Left lung (tissue), 4 donors: ENCODE measurements at regions not wholly inside any gene's neighbourhood (a gene's known extent, or its start where the extent isn't known, plus 50 kb on each side); places are given as distances from the start of the nearest gene placed in this dataset.

Experiments
- ATAC-seq: fragments of 200-7000 bp; cut with Tn5 transposase; one replicate; pipeline ENCODE4 v1.9.1; 2020; ENCODE audit warnings: moderate library complexity
- DNase-seq, 4 donors: peaks; one replicate each; pipeline ENCODE4 v3.0.0-alpha.2; 2013 to 2020
- H3K27ac ChIP-seq, 2 donors: fragments of 200-600 bp; sonication (generic) in 1 of 2; one replicate each; pipeline versions ENCODE4 v1.5.0 to v1.8.0; 2020 to 2021
- H3K27me3 ChIP-seq, 2 donors: fragments of 200-600 bp; sonication (generic) in 1 of 2; one replicate each; pipeline versions ENCODE4 v1.5.0 to v1.8.0; 2020 to 2021
- H3K36me3 ChIP-seq, 2 donors: fragments of 200-600 bp; sonication (generic) in 1 of 2; one replicate each; pipeline versions ENCODE4 v1.5.0 to v1.8.0; 2020 to 2021
- H3K4me1 ChIP-seq, 2 donors: fragments of 200-600 bp; one replicate each; pipeline ENCODE4 v1.8.0; 2021
- H3K4me3 ChIP-seq, 2 donors: fragments of 200-600 bp; sonication (generic) in 1 of 2; one replicate each; pipeline versions ENCODE4 v1.5.0 to v1.8.0; 2020 to 2021; ENCODE audit warnings: mild to moderate bottlenecking in 1 of 2
- H3K9me3 ChIP-seq, 2 donors: fragments of 200-600 bp; sonication (generic) in 1 of 2; one replicate each; pipeline versions ENCODE4 v1.5.0 to v1.8.0; 2020 to 2021
- CTCF ChIP-seq, 2 donors: fragments of 200-600 bp; sonication (generic) in 1 of 2; IDR thresholded peaks; one replicate each; pipeline versions ENCODE4 v1.5.0 to v1.8.0; 2021; ENCODE audit warnings: antibody characterized with exemption in 2 of 2
- intact Hi-C, 2 donors: fragments of 100-400 bp; cut with DNase I; formaldehyde crosslinking; loops; one replicate each; pipeline versions ENCODE4 v1.11.2 to v1.14.2; 2022
- donor health status: DM: no; HTN: yes; CAD: no.
- donor health status: DM: no; HTN: no; CAD: no.

GRCh38 chr5:169369130-169369529 lies 68.2 kb upstream of the SLIT3 start:
- DNase-seq, result no peak
- intact Hi-C loops, result no loop called here
- H3K4me3 ChIP-seq, result no peak overlapping the region
- no peak overlapping the region for H3K27ac ChIP-seq
- H3K4me1 ChIP-seq, result no peaks in the 10 kb centered on the region
- H3K9me3 ChIP-seq, result peaks cover 0 to 12% of the 10 kb centered on the region in 2 donors
- no peaks in the 10 kb centered on the region for H3K27me3 ChIP-seq
- no peak for ATAC-seq
- no peak for TF ChIP-seq CTCF (IDR thresholded peaks at IDR 0.05)
- H3K36me3 ChIP-seq, result no peaks in the 10 kb centered on the region

- intact Hi-C loops, result no loop called here
- Histone ChIP-seq H3K27ac (no peak overlapping the region), H3K27me3 (no peaks in the 10 kb centered on the region), H3K4me1 (no peaks in the 10 kb centered on the region), H3K36me3 (no peaks in the 10 kb centered on the region), H3K4me3 (no peak overlapping the region), H3K9me3 (peaks cover 0 to 12% of the 10 kb centered on the region in 2 donors)
- no peak for ATAC-seq
- DNase-seq, result no peak
- TF ChIP-seq CTCF (IDR thresholded peaks at IDR 0.05), result no peak
Observed at GRCh38 chr5:169367861-169368260, 66.9 kb upstream of the SLIT3 start.

GRCh38 chr5:169357291-169357690 lies 56.4 kb upstream of the SLIT3 start:
- Histone ChIP-seq H3K4me3 (no peak overlapping the region), H3K27me3 (no peaks in the 10 kb centered on the region), H3K27ac (no peak overlapping the region), H3K4me1 (no peaks in the 10 kb centered on the region), H3K36me3 (no peaks in the 10 kb centered on the region), H3K9me3 (no peaks in the 10 kb centered on the region)
- ATAC-seq (no peak), DNase-seq (no peak)
- no peak for TF ChIP-seq CTCF (IDR thresholded peaks at IDR 0.05)
- intact Hi-C loops, result no loop called here

- no peak for ATAC-seq
- Histone ChIP-seq H3K9me3 (no peaks in the 10 kb centered on the region), H3K27me3 (no peaks in the 10 kb centered on the region), H3K36me3 (no peaks in the 10 kb centered on the region), H3K4me1 (no peaks in the 10 kb centered on the region), H3K4me3 (no peak overlapping the region), H3K27ac (no peak overlapping the region)
- TF ChIP-seq CTCF (IDR thresholded peaks at IDR 0.05), result no peak
- intact Hi-C loops, result no loop called here
- no peak for DNase-seq
Observed at GRCh38 chr5:169356811-169357210, 55.9 kb upstream of the SLIT3 start.

GRCh38 chr5:169356181-169356580 lies 55.2 kb upstream of the SLIT3 start:
- Histone ChIP-seq H3K4me1 (no peaks in the 10 kb centered on the region), H3K4me3 (no peak overlapping the region), H3K36me3 (no peaks in the 10 kb centered on the region), H3K27ac (no peak overlapping the region), H3K9me3 (no peaks in the 10 kb centered on the region), H3K27me3 (no peaks in the 10 kb centered on the region)
- no peak for TF ChIP-seq CTCF (IDR thresholded peaks at IDR 0.05)
- no peak for ATAC-seq
- DNase-seq, result no peak
- intact Hi-C loops, result no loop called here
